Endothelial cell of umbilical vein (primary cell): ENCODE measurements at regions not wholly inside any gene's neighbourhood (a gene's known extent, or its start where the extent isn't known, plus 50 kb on each side); places are given as distances from the start of the nearest gene placed in this dataset.

Experiments used
- BruUV-seq: library from RNA; stranded (reverse); fragments of 400-500 nt; replicated peaks from 2 replicates; lab custom pipeline; 2021; lab: Mats Ljungman, UMichigan
- CTCF ChIA-PET: fragments of 300-600, 350-600 bp; sonication (Branson Sonifier 250); formaldehyde crosslinking; loops from one replicate; lab custom pipeline; 2021; ENCODE audit warnings: antibody characterized with exemption, inconsistent platforms; lab: Charles Lee
- POLR2A ChIA-PET: fragments of 300-600, 350-600 bp; sonication (Branson Sonifier 250); formaldehyde crosslinking; loops from one replicate; lab custom pipeline; 2021; ENCODE audit warnings: antibody characterized with exemption, inconsistent platforms; lab: Charles Lee
- DNase-seq: peaks from one replicate; pipeline ENCODE4 v3.0.0-alpha.2; 2011; ENCODE audit warnings: low read depth, low spot score
- FAIRE-seq: peaks from 2 replicates; lab custom pipeline; 2011; peaks lifted over from hg19 to GRCh38; lab: Jason Lieb, UNC
- H2AFZ ChIP-seq: 2 replicates; pipeline ENCODE4 v1.6.0; 2012; ENCODE audit warnings: low read depth, low read length, control low read depth, inconsistent platforms
- H3K27ac ChIP-seq: 2 replicates; pipeline ENCODE4 v1.5.1; 2011; ENCODE audit warnings: low read depth, mild to moderate bottlenecking, control low read depth, low read length, moderate library complexity; ENCODE audit not compliant: insufficient read depth
- H3K27me3 ChIP-seq, 2 experiments: 2 replicates each; pipeline versions ENCODE4 v1.6.0 to v1.6.1; 2011; ENCODE audit warnings: low read length in 2 of 2, mixed read lengths in 1 of 2; ENCODE audit not compliant: control insufficient read depth in 2 of 2, insufficient read depth in 2 of 2
- H3K36me3 ChIP-seq, 2 experiments: 2 replicates in 1 of 2; 3 replicates in 1 of 2; pipeline ENCODE4 v1.5.1; 2011; ENCODE audit warnings: low read length in 2 of 2, mild to moderate bottlenecking in 1 of 2, moderate library complexity in 1 of 2; ENCODE audit not compliant: control insufficient read depth in 2 of 2, insufficient read depth in 2 of 2; ENCODE audit errors: extremely low read depth in 1 of 2
- H3K4me1 ChIP-seq: 3 replicates; pipeline ENCODE4 v1.5.1; 2011; ENCODE audit warnings: mild to moderate bottlenecking, low read length; ENCODE audit not compliant: control insufficient read depth, insufficient read depth; ENCODE audit errors: extremely low read depth
- H3K4me2 ChIP-seq: 2 replicates; pipeline ENCODE4 v1.6.1; 2011; ENCODE audit warnings: low read length, control low read depth, mixed read lengths; ENCODE audit not compliant: insufficient read depth
- H3K4me3 ChIP-seq, 3 experiments: fragments of 200-600 bp in 1 of 3; sonication (generic), shearing (Covaris generic) in 1 of 3; replicated peaks in 1 of 3; 2 replicates each; pipeline ENCODE4 v1.5.1; 2011 to 2016; ENCODE audit warnings: control low read depth in 3 of 3, low read length in 3 of 3, mild to moderate bottlenecking in 2 of 3, inconsistent platforms in 1 of 3, low read depth in 1 of 3, moderate library complexity in 1 of 3; ENCODE audit not compliant: insufficient read depth in 1 of 3
- H3K79me2 ChIP-seq: 2 replicates; pipeline ENCODE4 v1.6.0; 2012; ENCODE audit warnings: low read length, inconsistent platforms; ENCODE audit not compliant: control insufficient read depth, insufficient read depth
- H3K9ac ChIP-seq: replicated peaks from 2 replicates; pipeline ENCODE3; 2011; ENCODE audit warnings: low read length, control low read depth; ENCODE audit not compliant: insufficient read depth; ENCODE audit errors: extremely low read depth
- H3K9me1 ChIP-seq: replicated peaks from 3 replicates; pipeline ENCODE4 v1.6.0; 2011; ENCODE audit warnings: mild to moderate bottlenecking, low read length; ENCODE audit not compliant: control insufficient read depth, insufficient read depth; ENCODE audit errors: extremely low read depth
- H3K9me3 ChIP-seq: replicated peaks from 2 replicates; pipeline ENCODE4 v1.5.1; 2012; ENCODE audit warnings: low read length, inconsistent platforms; ENCODE audit not compliant: control insufficient read depth, insufficient read depth
- H4K20me1 ChIP-seq: replicated peaks from 2 replicates; pipeline ENCODE3; 2011; ENCODE audit warnings: mild to moderate bottlenecking, low read length; ENCODE audit not compliant: control insufficient read depth, insufficient read depth; ENCODE audit errors: extremely low read depth
- CTCF ChIP-seq, 2 donors: IDR thresholded peaks; 1 replicate in 1 of 2; 2 replicates in 1 of 2; pipeline ENCODE4 v1.5.1; 2011; ENCODE audit warnings: low read length in 2 of 2, mild to moderate bottlenecking in 2 of 2, moderate library complexity in 2 of 2, control low read depth in 1 of 2, inconsistent platforms in 1 of 2, low read depth in 1 of 2; ENCODE audit not compliant: insufficient read depth in 1 of 2; ENCODE audit errors: extremely low read depth in 1 of 2
- EZH2 ChIP-seq: IDR thresholded peaks from 2 replicates; pipeline ENCODE4 v1.6.1; 2012; ENCODE audit warnings: borderline replicate concordance, low read depth, mild to moderate bottlenecking, moderate library complexity, low read length, inconsistent platforms; ENCODE audit not compliant: severe bottlenecking
- FOS ChIP-seq: IDR thresholded peaks from 2 replicates; pipeline ENCODE4 v1.6.1; 2011; ENCODE audit warnings: mild to moderate bottlenecking, low read length, moderate library complexity, borderline replicate concordance; ENCODE audit not compliant: insufficient read depth
- GATA2 ChIP-seq: IDR thresholded peaks from 2 replicates; pipeline ENCODE4 v1.7.0; 2011; ENCODE audit warnings: low read depth, mild to moderate bottlenecking, moderate library complexity, mixed read lengths, low read length; ENCODE audit not compliant: insufficient read length, insufficient read depth
- JUN ChIP-seq: IDR thresholded peaks from 2 replicates; pipeline ENCODE4 v1.6.1; 2011; ENCODE audit warnings: borderline replicate concordance, low read depth; ENCODE audit not compliant: insufficient read length, insufficient read depth
- MAX ChIP-seq: IDR thresholded peaks from 2 replicates; pipeline ENCODE4 v1.6.1; 2011; ENCODE audit not compliant: insufficient read depth, insufficient read length
- MYC ChIP-seq: IDR thresholded peaks from one replicate; pipeline ENCODE4 v1.6.1; 2011; ENCODE audit warnings: mild to moderate bottlenecking, low read depth, low read length
- POLR2A ChIP-seq: IDR thresholded peaks from 2 replicates; pipeline ENCODE4 v1.6.1; 2012; ENCODE audit warnings: low read depth, mild to moderate bottlenecking, control low read depth, low read length
- POLR2AphosphoS5 ChIP-seq: IDR thresholded peaks from 2 replicates; pipeline ENCODE4 v1.6.1; 2012; ENCODE audit warnings: low read depth, mild to moderate bottlenecking, control low read depth, low read length, moderate library complexity; ENCODE audit not compliant: insufficient read depth
- dilution Hi-C: fragments of 300-500 bp; cut with MboI; formaldehyde crosslinking; loops from one replicate; pipeline ENCODE4 v1.15.0; 2019; ENCODE audit warnings: low sequenced_read_pairs; ENCODE audit not compliant: extremely low pct_ligation_motif_present
- intact Hi-C: fragments of 100-400 bp; cut with micrococcal nuclease; formaldehyde crosslinking; loops from one replicate; pipeline ENCODE4 v1.10.0; 2022

GRCh38 chr2:79393107-79393685, 119.7 kb upstream of the CTNNA2 start:
- Histone ChIP-seq H3K4me1 (no peaks in the 10 kb centered on the region), H3K9me1 (no peaks in the 10 kb centered on the region), H3K79me2 (no peaks in the 10 kb centered on the region), H3K36me3 (no peaks in the 10 kb centered on the region), H3K4me3 (no peak overlapping the region), H3K9me3 (peaks cover 6% of the 10 kb centered on the region), H3K9ac (no peak overlapping the region), H2AFZ (no peak overlapping the region), H4K20me1 (no peaks in the 10 kb centered on the region), H3K27ac (no peak overlapping the region), H3K4me2 (no peak overlapping the region), H3K27me3 (no peaks in the 10 kb centered on the region)
- no peak for FAIRE-seq
- DNase-seq: no peak
- intact Hi-C loops (no loop called here), dilution Hi-C loops (no loop called here)
- ChIA-PET CTCF (no interaction called here), POLR2A (no interaction called here)
- no TSS peak for BruUV-seq
- TF ChIP-seq CTCF (IDR thresholded peaks at IDR 0.05; ENCODE audit: extremely low read depth in 1 of 2, insufficient read depth in 1 of 2, low read depth in 1 of 2, low read length in 2 of 2): no peak
- TF ChIP-seq FOS: no peak
- TF ChIP-seq MAX: no peak
- no peak for TF ChIP-seq POLR2A
- no peak for TF ChIP-seq EZH2
- no peak for TF ChIP-seq MYC
- no peak for TF ChIP-seq GATA2
- no peak for TF ChIP-seq POLR2AphosphoS5
- TF ChIP-seq JUN: no peak
